H1 (cell line): ENCODE measurements at regions not wholly inside any gene's neighbourhood (a gene's known extent, or its start where the extent isn't known, plus 50 kb on each side); places are given as distances from the start of the nearest gene placed in this dataset.

Experiments
- KDM1A ChIP-seq: fragments of 200-600, 300-600 bp; sonication (generic); IDR thresholded peaks from 2 replicates; pipeline ENCODE4 v1.7.1; 2016; ENCODE audit warnings: mild to moderate bottlenecking, low read length, borderline replicate concordance
- RNF2 ChIP-seq: fragments of 200-900, 300-1000 bp; sonication (generic); IDR thresholded peaks from 2 replicates; pipeline ENCODE4 v1.7.1; 2016; ENCODE audit warnings: borderline replicate concordance, low read depth, mild to moderate bottlenecking, antibody characterized with exemption, low read length; ENCODE audit not compliant: poor library complexity, severe bottlenecking; ENCODE audit errors: missing control alignments
- TAF7 ChIP-seq: optimal IDR thresholded peaks from 2 replicates; pipeline ENCODE3; 2011; ENCODE audit warnings: low read depth, mild to moderate bottlenecking, inconsistent platforms, low read length, moderate library complexity, borderline replicate concordance
- ZNF274 ChIP-seq: IDR thresholded peaks from 2 replicates; pipeline ENCODE4 v1.7.0; 2012; ENCODE audit warnings: low read length, borderline replicate concordance; ENCODE audit errors: extremely low read depth

- no peak for TF ChIP-seq RNF2
- TF ChIP-seq KDM1A: no peak
- no peak for TF ChIP-seq ZNF274
- no peak for TF ChIP-seq TAF7
These were observed 427.0 kb upstream of the PBX1 start (continued) for GRCh38 chr1:164131949-164132348.
